NCI-H1694 treated with DMSO at 0.1 percent for 48 hours (cell line): ENCODE measurements at regions not wholly inside any gene's neighbourhood (a gene's known extent, or its start where the extent isn't known, plus 50 kb on each side); places are given as distances from the start of the nearest gene placed in this dataset.
A peak's percentile ranks its signal among the peaks of the same experiment; 100 is the strongest.

Source experiments
- DNase-seq: peaks from one replicate; lab custom pipeline; 2025; lab: John Stamatoyannopoulos, UW

DNA sequence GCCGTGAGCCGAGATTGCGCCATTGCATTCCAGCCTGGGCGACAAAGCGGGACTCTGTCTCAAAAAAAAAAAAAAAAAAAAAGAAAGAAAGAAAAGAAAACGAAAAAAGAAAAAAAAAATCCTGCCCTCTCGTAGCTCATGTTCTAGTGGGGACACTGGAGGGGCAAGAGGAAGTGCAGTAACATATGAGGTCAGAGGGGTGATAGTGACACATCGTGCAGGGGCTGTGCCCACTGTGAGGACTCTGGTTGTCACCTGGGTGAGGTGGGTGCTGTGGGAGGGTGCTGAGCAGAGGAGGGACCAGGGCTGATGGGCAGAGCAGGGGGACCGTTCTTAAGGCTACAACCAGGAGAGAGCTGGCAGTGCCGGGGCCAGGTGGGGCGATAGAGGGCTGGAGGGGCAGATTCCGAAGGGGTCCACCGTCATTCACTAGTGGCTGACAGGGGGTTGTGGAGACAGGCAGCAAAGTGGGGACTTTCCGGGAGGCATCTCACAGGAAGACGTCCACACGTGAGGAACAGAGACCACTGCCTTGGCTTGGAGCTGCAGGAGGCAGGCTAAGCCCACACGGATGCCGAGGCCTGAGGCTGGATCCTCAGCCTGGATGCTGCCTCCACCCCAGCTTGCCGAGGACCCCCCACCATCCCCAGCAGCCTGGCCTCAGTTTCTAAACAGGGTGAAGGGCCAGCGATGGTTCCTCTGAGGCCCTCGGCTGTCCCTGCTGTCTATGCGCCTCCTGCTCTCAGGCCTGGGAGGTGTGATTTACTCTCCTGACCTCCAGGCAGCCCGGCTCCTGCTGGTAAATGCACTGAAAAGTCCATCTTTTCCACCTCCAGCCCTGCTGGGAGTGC is 154.3 kb upstream of the IQSEC1 start:
- no peak for DNase-seq

DNA sequence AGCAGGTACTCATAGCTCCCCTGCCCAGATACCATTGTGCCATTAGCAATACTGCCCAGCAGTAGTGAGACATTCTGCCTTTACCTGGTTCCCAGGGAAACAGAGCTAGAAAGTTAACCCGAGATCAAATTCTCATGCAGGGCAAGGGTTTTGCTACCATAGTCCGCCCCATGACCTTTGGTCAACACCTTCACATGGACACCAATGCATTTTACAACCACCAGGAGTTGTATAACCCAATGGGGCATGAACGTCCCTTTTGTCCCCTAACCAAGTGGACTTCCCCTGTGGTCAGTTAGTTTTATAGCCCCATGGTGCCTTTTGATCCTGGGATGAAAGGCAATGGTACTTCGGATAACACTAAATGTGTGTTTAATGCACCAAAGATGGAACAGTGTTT is 151.7 kb upstream of the IQSEC1 start:
- no peak for DNase-seq

DNA sequence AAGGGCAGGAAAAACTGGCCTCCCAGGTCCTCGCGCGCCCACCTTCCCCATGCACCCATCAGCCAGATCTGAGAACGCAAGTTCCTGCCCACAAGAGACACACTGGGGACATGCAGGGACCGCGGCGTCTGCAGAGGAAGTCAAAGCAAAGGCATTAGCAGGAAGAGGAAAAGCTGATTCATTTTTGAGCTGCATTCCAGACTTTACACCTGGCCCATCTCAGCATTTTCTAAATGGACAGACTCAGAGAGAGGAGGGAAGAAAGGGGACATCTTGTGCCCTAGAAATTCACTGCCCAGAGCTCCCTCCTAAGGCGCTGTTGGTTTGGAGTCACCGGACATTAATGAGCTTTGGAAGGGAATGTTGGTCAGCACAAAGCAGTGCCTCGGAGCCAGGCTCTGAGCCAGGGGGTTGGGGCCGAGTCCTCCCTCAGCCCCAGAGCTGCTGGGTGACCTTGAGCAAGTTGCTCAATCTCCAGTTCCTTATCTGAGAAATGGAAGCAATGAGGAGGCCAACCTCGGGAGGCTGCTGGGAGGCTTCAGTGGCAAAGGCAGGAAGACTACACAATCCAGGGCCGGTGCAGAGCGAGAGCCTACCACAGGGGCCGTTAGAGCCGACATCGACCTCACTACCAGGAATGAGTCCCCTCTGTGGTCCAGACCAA is 150.5 kb upstream of the IQSEC1 start:
- DNase-seq, result no peak

DNA sequence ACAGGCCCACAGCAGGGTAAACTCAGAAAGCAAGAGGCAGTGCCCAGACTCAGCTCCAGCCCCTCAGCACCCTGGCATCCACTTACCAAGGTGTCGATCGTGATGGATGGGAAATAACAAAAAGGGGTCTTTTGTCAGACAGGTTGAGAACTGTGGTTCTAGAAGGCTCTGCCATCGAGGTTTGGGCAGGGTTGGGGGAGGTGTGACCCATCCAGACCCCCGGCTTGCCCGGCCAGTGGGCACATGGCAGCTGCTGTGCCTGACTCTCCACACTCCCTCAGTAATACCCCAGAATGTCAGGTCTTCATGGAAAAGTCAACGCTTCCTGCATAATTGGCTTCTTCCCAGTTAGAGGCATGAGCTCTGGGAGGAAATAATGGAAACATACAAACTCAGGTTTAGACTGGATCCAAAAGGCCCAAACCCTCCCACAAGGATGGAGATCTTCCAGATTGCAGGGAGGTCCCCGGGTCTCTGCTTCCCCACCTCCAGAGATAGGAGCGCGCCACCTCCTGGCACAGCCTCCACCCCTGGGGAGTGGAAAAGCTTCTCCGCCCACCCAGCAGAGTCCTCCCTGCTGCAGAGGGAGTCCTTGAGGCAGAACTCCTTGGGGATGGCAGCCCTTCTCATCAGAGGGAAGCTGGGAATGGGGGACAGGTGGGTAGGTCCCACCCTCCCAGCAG is 149.8 kb upstream of the IQSEC1 start:
- no peak for DNase-seq

DNA sequence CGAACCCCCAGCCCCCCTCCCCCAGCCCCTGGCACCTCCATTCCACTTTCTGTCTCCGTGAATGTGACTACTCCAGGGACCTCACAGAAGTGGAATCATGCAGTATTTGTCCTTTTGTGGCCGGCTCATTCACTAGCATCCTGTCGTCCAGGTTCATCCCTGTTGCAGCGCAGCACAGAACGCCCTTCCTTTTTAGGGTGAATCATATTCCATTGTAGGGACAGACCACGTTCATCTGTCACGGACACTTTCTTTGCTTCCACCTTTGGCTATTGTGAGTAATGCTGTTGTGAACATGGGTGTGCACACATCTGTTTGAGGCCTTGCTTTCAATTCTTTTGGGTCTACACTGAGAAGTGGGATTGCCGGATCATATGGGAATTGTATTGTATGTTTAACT is 148.9 kb upstream of the IQSEC1 start:
- no peak for DNase-seq

DNA sequence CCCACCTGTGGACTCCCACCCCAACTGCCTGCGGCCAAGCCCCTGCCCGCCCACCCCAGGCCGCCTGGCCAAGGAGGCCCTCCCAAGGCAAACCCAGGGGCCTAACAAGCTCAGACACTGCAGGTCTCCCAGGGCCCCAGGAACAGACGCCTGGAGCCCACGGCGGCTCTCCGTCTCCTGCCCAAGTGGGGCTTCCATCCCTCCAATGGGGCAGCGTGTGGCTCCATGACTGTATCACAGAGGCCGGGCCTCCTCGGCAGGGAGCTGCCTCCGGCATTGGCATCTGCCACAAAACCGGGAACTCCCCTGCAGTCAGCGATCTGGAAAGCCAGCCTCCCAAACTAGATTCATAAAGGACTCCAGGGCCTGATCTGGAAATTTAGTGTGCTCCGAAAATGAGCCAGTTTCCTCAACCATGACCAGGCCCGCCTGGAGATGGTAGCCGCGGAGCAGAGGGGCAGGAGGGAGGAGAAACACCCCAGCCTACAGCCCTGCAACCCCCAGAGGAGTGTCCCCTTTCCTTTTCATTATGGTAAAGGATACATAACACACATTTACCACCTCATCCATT is 148.3 kb upstream of the IQSEC1 start:
- no peak for DNase-seq

DNA sequence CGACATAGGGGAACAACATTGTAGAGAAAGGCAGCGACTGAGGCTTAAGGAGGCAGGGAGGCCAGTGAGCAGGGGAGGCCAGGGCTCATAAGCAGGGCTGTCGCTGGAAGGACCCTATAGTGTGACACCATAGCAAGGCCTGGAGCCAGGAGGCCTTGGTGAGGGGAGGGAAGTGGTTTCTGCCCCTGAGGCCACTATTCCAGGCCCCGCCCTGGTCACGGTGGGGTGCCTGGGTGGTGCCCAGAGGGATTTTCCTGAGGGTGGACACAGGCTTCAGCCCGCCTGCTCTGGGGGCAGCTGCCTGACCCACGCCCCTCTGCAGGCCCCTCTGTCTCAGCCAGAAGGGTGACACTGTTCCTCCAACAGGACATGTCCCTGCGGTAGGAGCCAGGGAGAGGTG is 147.8 kb upstream of the IQSEC1 start:
- no peak for DNase-seq

DNA sequence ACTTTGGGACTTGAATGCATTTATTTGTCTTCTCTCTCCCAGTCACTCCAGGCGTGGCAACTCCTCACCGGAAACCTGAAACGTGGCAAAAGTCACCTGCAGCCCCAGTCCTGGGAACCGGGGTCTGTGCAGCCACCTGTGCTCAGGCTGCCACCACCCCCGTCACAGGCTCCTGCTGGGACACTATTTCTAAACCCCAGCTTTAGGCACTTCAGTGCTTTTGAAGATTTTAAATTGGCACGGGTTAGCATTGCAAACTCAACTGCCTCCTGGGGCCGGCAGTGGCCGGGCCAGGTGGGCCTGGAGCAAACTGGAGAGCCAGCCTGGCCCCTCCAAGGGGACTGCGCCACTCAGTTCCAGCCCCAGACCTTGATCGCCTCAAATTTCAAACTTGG is 146.7 kb upstream of the IQSEC1 start:
- DNase-seq, result no peak

DNA sequence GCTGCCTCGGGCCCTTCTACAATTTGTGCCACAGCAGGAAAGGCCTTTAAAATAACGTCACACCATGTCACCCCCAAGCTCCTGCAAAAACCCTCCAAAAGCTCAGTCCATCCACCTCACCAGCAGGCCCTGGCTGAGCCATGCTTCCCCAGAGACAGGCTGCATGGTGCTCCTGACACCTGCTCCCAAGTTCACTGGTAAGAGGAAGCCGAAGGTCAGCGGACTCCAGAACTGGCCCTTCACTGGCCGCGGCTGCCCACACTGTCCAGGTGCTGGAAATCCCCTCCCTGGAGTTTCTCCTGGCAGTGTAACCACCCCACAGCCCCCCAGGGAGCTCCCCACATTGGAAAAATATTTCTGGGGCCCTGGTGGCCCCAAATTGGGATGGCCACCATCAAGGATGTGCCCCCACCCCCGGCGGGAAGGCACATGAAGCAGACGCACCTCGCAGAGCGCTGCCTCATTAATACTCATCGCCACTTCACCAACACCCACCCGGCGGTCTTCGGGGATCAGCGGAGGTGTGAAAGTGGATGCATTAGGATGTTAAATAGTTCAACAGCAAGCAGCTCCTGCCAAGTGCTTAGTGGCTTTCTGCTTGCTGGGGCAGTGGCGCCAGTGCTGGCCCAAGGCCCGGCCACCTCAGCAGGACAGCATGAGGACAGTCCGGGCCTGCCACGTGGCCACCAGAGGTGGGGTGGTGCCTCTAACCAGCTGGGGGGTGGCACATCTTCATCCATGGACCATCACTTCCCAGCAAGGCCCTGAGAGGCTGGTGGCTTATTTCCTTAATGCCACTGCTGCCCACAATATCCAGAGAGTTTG is 146.1 kb upstream of the IQSEC1 start:
- DNase-seq, result no peak

DNA sequence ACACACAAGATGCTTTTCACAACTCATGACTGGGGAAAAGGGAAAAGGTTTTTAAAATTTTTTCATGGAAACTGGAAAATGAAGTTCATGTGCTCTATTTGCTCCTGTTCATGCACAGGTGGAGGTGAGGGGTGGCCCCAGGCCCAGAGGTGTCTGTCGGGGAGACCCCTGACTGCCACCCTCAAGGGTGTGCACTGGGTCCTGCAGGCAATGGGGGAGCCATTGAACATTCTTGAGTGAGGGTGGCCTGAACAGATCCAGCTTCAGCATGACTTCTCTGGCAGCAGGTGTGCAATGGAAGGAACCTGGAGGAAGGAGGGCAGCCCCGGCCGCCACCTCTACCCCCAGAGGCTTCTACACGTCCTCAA is 145.3 kb upstream of the IQSEC1 start:
- no peak for DNase-seq

DNA sequence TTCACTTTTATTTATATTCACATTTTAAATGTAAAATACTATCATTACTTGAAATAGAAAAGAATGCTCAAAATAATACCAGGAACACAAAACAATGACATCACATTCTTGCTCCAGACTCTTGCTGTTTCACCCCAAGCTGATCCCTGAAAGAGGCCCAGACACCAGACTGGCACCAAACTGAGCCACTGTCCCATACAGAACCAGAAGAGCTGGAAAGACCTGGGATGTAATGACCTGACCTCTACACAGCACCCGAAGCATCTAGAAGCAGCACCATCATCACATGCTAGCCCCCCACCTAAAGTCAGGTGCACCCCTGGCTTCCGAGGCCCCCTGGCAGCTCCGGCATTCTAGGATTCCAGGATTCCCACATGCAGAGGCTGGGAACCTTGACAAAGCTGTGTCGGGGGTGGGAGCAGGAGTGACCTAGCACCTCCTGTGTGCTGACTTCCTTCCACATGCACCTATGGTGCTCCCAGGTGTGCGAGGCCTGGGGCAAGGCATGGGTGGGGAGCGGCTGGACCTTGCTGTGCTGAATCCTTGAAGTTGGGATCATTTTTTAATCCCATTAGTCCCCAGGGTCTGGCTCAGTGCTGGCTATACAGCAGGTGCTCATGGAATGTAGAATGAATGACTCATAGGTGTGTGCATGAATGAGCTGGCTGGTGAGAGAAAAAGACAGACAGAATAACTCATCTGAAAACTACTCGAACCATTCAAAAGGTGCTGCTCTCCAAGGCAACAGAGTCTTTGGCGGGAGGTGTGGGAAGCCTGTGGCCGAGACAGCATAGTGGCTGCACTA is 144.7 kb upstream of the IQSEC1 start:
- no peak for DNase-seq

DNA sequence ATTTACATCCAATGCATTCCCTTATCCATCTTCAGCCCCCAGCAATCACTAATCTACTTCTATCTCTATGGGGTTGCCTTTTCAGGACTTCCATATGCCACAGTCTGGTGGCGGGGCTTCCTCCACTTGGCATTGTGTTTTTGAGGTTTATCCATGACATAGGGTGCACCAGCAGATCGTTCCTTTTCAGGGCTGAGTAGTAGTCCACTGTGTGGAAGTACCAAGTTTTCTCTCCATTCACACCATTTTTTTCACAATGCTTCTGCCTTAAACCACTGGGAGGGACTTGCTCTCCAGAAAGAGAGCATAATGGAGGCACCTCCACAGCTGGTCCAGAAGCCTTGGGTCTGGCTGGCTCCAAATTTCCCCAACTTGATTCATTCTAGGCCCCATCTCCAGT is 144.0 kb upstream of the IQSEC1 start:
- DNase-seq, result no peak

DNA sequence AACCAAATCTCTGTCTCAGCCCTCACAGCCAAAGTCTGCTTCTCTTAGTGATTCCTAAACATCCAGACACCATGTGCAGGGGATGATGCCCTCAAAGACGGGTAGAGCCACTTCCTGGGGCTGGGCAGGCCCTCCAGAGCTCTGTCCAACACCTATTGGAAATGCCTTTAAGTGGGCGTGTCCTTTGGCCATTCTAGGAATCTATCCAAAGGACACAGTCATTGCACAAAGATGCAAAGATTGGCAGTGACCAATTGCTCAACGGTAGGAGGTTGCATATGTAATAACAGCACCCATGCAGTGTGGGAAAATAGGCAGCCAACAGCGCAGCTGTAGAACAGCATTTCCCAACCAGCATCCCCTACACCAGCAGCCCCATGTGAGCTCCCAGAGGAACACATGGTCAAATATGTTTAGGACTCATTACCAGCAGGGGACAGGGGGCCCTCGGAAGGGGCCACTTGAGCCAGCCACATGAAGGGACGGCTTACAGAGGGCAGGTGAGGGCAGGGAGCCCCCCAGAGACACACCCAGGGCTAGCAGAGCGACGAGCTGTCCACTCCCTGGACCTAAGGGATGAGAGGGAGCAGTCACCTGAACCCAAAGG is 142.8 kb upstream of the IQSEC1 start:
- DNase-seq, result no peak

DNA sequence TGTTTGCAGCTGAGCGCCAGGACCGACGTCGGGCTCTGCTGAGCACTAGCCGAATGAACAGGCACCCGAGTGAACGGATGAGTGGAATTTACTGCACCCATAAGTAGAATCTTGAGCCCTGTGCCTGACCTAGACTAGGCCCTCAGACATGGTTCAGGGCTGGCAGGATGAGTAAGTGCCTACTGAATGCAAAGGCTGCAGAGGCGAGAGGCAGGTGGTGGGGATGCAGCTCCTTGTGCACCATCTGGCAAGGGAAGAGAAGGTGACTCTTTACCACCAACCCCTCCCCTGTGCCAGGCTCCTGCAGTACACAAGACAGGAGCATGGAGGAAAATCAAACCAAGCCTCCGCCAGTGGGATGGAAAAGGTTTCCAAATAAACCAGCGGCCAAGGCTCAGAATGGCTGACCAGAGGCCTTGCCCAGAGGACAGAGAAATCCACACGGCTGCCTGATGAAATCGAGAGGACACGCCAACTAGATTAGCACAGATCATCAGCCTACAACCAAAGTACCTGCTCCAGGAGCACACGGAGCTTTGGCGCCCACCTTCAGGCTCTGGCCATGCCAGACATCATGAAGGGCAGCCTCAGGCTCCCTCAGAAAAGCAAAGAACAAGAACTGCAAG is 141.7 kb upstream of the IQSEC1 start:
- peak; percentile 23 for DNase-seq

DNA sequence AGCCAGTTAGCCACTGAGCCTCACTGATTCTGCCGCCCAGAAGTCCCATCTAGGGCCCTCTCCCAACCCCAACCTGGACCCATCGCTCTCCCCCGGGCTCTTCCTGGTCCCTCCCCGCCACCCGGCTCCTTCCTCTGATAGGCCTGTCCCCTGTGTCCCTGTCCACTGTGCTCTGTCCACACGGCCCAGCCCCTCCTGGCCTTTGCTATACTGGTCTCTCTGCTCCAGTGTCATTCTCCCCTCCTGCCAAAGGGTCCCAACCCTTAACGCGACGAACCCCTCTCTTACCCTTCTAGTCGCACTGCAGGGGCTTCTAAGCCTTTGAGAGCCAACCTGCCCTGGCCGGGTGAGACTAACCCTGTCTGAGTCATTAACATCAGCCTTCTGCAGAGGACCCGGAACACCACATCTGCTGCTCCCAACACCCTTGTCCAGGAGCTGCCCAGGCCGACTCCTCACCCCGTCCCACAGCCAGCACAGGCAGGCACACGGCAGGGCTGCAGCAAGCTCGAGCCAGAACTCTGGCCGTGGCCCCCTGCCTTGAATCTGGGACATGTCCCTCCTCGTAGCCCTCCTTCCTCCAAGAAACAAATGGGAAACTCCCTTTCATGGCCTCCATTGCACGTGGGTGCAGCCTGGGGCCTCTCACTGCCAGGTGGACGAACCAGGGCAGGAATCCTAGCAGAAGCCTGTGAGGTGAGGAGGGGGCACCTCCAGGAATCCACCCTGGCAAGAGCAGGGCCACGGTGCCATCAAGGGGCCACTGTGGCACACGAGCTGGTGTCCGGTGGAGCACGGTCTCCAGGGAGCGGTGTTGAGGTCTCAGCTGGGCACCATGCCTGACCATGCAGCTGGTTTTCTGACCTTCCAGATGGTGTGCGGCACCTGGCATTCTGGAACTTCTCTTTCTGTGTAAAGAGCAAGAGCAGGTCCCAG is 140.9 kb upstream of the IQSEC1 start:
- DNase-seq, result no peak

DNA sequence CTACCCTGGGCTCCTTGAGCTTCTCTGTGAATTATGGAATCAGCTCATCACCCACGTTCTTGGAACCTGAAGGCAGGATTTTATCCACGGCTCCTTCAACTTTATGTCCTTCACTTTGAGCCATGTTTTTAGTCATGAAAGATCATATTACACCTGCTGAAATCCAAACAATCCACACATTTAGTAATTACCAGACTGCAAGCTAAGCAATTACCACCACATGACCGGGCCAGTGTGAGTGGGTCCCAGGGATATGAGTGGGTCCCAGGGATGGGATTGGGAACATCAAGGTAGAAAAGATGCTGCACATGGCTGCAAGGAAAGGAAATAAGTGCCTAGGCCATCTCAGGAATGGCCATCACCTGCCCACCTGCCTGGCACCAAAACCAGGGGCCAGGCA is 140.3 kb upstream of the IQSEC1 start:
- DNase-seq, result no peak

DNA sequence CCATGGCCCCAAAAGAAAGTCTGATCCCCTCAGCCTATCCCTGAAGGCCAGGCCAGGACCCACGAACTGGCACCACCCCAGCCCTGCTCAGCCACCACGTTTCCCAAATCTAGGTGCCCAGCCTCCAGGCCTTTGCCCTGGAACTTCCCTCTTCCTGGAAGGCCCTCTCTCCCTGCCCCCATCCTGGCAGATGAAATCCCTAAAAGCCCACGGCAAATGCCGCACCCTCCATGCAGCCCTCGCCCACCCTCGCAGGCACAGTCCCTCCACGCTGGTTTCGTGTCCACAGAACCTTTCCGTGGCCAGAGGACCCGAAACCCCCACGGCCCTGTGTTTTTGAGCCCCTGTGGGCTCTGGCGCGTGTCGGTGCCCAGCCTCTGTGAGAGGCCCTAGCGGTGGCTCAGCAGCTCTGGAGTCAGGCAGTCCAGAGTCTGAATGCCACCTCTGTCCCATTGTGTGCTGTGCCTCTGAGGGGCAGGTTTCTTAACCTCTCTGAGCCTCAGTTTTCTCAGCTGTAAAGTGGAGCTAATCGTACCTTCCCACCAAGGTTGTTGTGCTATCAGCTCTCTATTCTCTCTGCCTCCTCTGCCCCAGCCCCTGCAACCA is 138.5 kb upstream of the IQSEC1 start:
- DNase-seq, result no peak

DNA sequence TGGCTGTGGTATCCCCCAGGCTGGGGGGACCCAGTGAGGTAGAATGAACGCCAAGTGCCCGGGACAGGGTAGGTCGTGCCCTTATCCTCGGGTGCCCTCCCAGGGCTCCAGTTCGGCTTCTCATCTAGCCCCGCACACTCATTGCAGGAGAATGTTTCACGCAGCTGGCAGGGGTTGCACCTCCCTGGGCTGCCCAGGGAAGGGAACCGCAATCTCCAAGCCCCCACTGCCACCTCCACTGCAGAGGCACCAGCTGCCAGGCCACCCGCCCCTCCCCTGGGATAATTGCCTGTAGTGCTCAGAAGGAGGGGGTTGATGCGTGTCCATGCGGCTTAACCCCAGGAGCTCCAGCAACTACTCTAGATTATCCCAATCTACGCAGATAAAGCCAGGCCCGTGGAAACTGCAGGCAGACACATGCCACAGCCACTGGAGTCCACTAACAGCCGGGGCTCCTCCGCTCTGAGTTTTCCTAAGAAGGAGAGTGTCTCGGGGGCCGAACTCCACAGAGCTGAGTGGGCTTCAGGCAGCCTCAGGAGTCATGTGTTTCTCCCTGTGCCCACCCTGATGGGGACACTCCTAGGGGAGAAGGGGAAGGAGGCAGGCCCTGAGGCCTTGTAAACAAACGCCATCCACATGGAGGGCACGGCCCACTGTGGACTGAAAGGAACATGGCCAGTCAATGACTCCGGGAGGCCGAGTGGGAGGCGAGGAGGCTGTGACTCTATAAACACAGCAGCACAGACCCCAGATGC is 137.2 kb upstream of the IQSEC1 start:
- DNase-seq, result no peak
